H1 (cell line): ENCODE measurements at regions not wholly inside any gene's neighbourhood (a gene's known extent, or its start where the extent isn't known, plus 50 kb on each side); places are given as distances from the start of the nearest gene placed in this dataset.

ENCODE experiments used
- CTCF ChIA-PET: fragments of 300-600 bp; sonication (Branson Sonifier 250); formaldehyde crosslinking; loops from one replicate; lab custom pipeline; 2021; ENCODE audit not compliant: partially characterized antibody; lab: Charles Lee
- POLR2A ChIA-PET: fragments of 300-600 bp; sonication (Branson Sonifier 250); formaldehyde crosslinking; loops from one replicate; lab custom pipeline; 2021; ENCODE audit warnings: inconsistent platforms; ENCODE audit not compliant: partially characterized antibody; lab: Charles Lee
- DNase-seq, 2 experiments: peaks; one replicate each; pipeline versions ENCODE4 v3.0.0 to v3.0.0-alpha.2; 2010 to 2022; ENCODE audit warnings: low spot score in 2 of 2, low read depth in 1 of 2, mixed read lengths in 1 of 2
- FAIRE-seq: peaks from 2 replicates; lab custom pipeline; 2011; peaks lifted over from hg19 to GRCh38; lab: Jason Lieb, UNC
- H2AFZ ChIP-seq: 2 replicates; pipeline ENCODE4 v1.8.1; 2012; ENCODE audit warnings: low read length, inconsistent platforms
- H2AK5ac ChIP-seq: 2 replicates; pipeline ENCODE4 v1.6.1; 2013; ENCODE audit warnings: low read depth, low read length
- H2BK120ac ChIP-seq: replicated peaks from 2 replicates; pipeline ENCODE3; 2013; ENCODE audit warnings: low read depth, low read length, inconsistent platforms
- H2BK12ac ChIP-seq: 2 replicates; pipeline ENCODE4 v1.6.1; 2013; ENCODE audit warnings: low read depth, low read length
- H2BK15ac ChIP-seq: 2 replicates; pipeline ENCODE4 v1.6.1; 2013; ENCODE audit warnings: low read length
- H2BK20ac ChIP-seq: 2 replicates; pipeline ENCODE4 v1.6.1; 2013; ENCODE audit warnings: low read length
- H2BK5ac ChIP-seq: 2 replicates; pipeline ENCODE4 v1.6.1; 2013; ENCODE audit warnings: low read depth, low read length
- H3K14ac ChIP-seq: 2 replicates; pipeline ENCODE4 v1.6.1; 2013; ENCODE audit warnings: inconsistent platforms; ENCODE audit not compliant: insufficient read length
- H3K18ac ChIP-seq: 2 replicates; pipeline ENCODE4 v1.6.1; 2013; ENCODE audit warnings: low read length; ENCODE audit errors: extremely low read depth
- H3K23ac ChIP-seq: 2 replicates; pipeline ENCODE4 v1.6.1; 2013; ENCODE audit warnings: inconsistent platforms; ENCODE audit not compliant: insufficient read length
- H3K23me2 ChIP-seq: 2 replicates; pipeline ENCODE4 v1.6.1; 2013; ENCODE audit warnings: low read depth, low read length
- H3K27ac ChIP-seq: 2 replicates; pipeline ENCODE4 v1.6.1; 2011; ENCODE audit warnings: low read depth, low read length, inconsistent platforms
- H3K27me3 ChIP-seq, 4 experiments: replicated peaks in 1 of 4; 1 replicate in 1 of 4; 2 replicates in 3 of 4; pipeline versions ENCODE4 v1.6.1 to v1.8.1; 2011 to 2013; ENCODE audit warnings: low read length in 3 of 4, mild to moderate bottlenecking in 3 of 4, inconsistent platforms in 2 of 4, mixed read lengths in 2 of 4, moderate library complexity in 1 of 4; ENCODE audit not compliant: control insufficient read depth in 3 of 4, insufficient read depth in 3 of 4; ENCODE audit errors: extremely low read depth in 1 of 4
- H3K36me3 ChIP-seq, 4 experiments: 2 replicates each; pipeline versions ENCODE4 v1.6.1 to v1.8.1; 2011 to 2013; ENCODE audit warnings: mild to moderate bottlenecking in 4 of 4, low read length in 3 of 4, moderate library complexity in 2 of 4, control low read depth in 1 of 4, inconsistent platforms in 1 of 4; ENCODE audit not compliant: insufficient read depth in 4 of 4, control insufficient read depth in 2 of 4
- H3K4ac ChIP-seq: replicated peaks from 2 replicates; pipeline ENCODE3; 2013; ENCODE audit warnings: low read length, low read depth, mixed read lengths, inconsistent platforms; ENCODE audit not compliant: insufficient read length
- H3K4me1 ChIP-seq, 4 experiments: replicated peaks in 1 of 4; 1 replicate in 1 of 4; 2 replicates in 3 of 4; pipeline versions ENCODE4 v1.6.1 to v1.8.1; 2011 to 2013; ENCODE audit warnings: low read length in 3 of 4, inconsistent platforms in 2 of 4, mixed read lengths in 1 of 4; ENCODE audit not compliant: insufficient read depth in 4 of 4, control insufficient read depth in 3 of 4
- H3K4me2 ChIP-seq, 2 experiments: 2 replicates each; pipeline versions ENCODE4 v1.6.1 to v1.8.1; 2011 to 2013; ENCODE audit warnings: low read depth in 2 of 2, low read length in 2 of 2, control low read depth in 1 of 2, inconsistent platforms in 1 of 2, mild to moderate bottlenecking in 1 of 2; ENCODE audit not compliant: insufficient read depth in 1 of 2
- H3K4me3 ChIP-seq, 4 experiments: fragments of 200-600, 300-600 bp in 1 of 4; sonication (generic), shearing (Covaris generic), sonication (Bioruptor Twin) in 1 of 4; 2 replicates each; pipeline versions ENCODE4 v1.5.1 to v1.8.1; 2011 to 2016; ENCODE audit warnings: low read length in 4 of 4, low read depth in 3 of 4, control low read depth in 2 of 4, inconsistent platforms in 2 of 4, mild to moderate bottlenecking in 2 of 4, mixed read lengths in 1 of 4, moderate library complexity in 1 of 4; ENCODE audit not compliant: insufficient read depth in 2 of 4; ENCODE audit errors: extremely low read depth in 1 of 4
- H3K56ac ChIP-seq: replicated peaks from 2 replicates; pipeline ENCODE3; 2013; ENCODE audit warnings: low read depth, mild to moderate bottlenecking, mixed read lengths, low read length, inconsistent platforms; ENCODE audit not compliant: insufficient read length
- H3K79me1 ChIP-seq: 2 replicates; pipeline ENCODE4 v1.6.1; 2013; ENCODE audit warnings: low read depth, low read length, control low read depth
- H3K79me2 ChIP-seq, 2 experiments: 2 replicates each; pipeline versions ENCODE4 v1.6.1 to v1.8.1; 2012 to 2013; ENCODE audit warnings: low read length in 2 of 2, mild to moderate bottlenecking in 2 of 2, inconsistent platforms in 1 of 2; ENCODE audit not compliant: insufficient read depth in 2 of 2, control insufficient read depth in 1 of 2
- H3K9ac ChIP-seq, 4 experiments: replicated peaks in 1 of 4; 1 replicate in 1 of 4; 2 replicates in 3 of 4; pipeline versions ENCODE4 v1.6.1 to v1.8.1; 2011 to 2013; ENCODE audit warnings: low read depth in 3 of 4, low read length in 3 of 4, control low read depth in 2 of 4, mild to moderate bottlenecking in 2 of 4, moderate library complexity in 2 of 4, inconsistent platforms in 1 of 4; ENCODE audit errors: extremely low read depth in 1 of 4
- H3K9me3 ChIP-seq, 2 experiments: 2 replicates each; pipeline versions ENCODE4 v1.6.1 to v1.8.1; 2012 to 2013; ENCODE audit warnings: mild to moderate bottlenecking in 2 of 2, moderate library complexity in 2 of 2, control low read depth in 1 of 2, inconsistent platforms in 1 of 2, low read depth in 1 of 2, low read length in 1 of 2, mixed read lengths in 1 of 2; ENCODE audit not compliant: insufficient read depth in 2 of 2
- H4K20me1 ChIP-seq, 2 experiments: replicated peaks in 1 of 2; 2 replicates each; pipeline versions ENCODE3 to v1.8.1; 2011 to 2013; ENCODE audit warnings: inconsistent platforms in 2 of 2, low read length in 2 of 2, mild to moderate bottlenecking in 1 of 2; ENCODE audit not compliant: insufficient read depth in 2 of 2, control insufficient read depth in 1 of 2
- H4K5ac ChIP-seq: 2 replicates; pipeline ENCODE4 v1.6.1; 2013; ENCODE audit warnings: low read length, low read depth, mixed read lengths, inconsistent platforms; ENCODE audit not compliant: insufficient read length
- H4K8ac ChIP-seq: 2 replicates; pipeline ENCODE4 v1.8.0; 2013; ENCODE audit warnings: mild to moderate bottlenecking, moderate library complexity, low read length, inconsistent platforms; ENCODE audit not compliant: insufficient read depth; ENCODE audit errors: extremely low read depth
- H4K91ac ChIP-seq: replicated peaks from 2 replicates; pipeline ENCODE3; 2013; ENCODE audit warnings: low read length, mixed read lengths, inconsistent platforms; ENCODE audit not compliant: insufficient read length
- ATF2 ChIP-seq: IDR thresholded peaks from 2 replicates; pipeline ENCODE4 v1.6.1; 2012; ENCODE audit warnings: low read length, inconsistent platforms
- BRCA1 ChIP-seq: IDR thresholded peaks from 2 replicates; pipeline ENCODE4 v1.6.1; 2012; ENCODE audit warnings: low read depth, low read length, improper control_type of control experiment
- CHD1 ChIP-seq: IDR thresholded peaks from 2 replicates; pipeline ENCODE4 v1.6.1; 2012; ENCODE audit warnings: low read depth, low read length, improper control_type of control experiment
- CHD2 ChIP-seq: IDR thresholded peaks from 2 replicates; pipeline ENCODE4 v1.6.1; 2012; ENCODE audit warnings: low read length, improper control_type of control experiment
- KDM5A ChIP-seq: fragments of 200-600 bp; IDR thresholded peaks from 2 replicates; pipeline ENCODE4 v1.7.1; 2012; ENCODE audit warnings: mild to moderate bottlenecking, low read length, inconsistent platforms, mixed read lengths
- PHF8 ChIP-seq: fragments of 200-600 bp; sonication (generic); conservative IDR thresholded peaks from 2 replicates; pipeline ENCODE4 v1.7.1; 2012; ENCODE audit warnings: low read depth, mild to moderate bottlenecking, inconsistent platforms, low read length, moderate library complexity
- RNF2 ChIP-seq: fragments of 200-900, 300-1000 bp; sonication (generic); IDR thresholded peaks from 2 replicates; pipeline ENCODE4 v1.7.1; 2016; ENCODE audit warnings: borderline replicate concordance, low read depth, mild to moderate bottlenecking, antibody characterized with exemption, low read length; ENCODE audit not compliant: poor library complexity, severe bottlenecking; ENCODE audit errors: missing control alignments
- RXRA ChIP-seq: IDR thresholded peaks from 2 replicates; pipeline ENCODE4 v1.6.1; 2011; ENCODE audit warnings: low read depth, mild to moderate bottlenecking, low read length, moderate library complexity; ENCODE audit not compliant: insufficient read depth
- SIX5 ChIP-seq: IDR thresholded peaks from 2 replicates; pipeline ENCODE4 v1.6.1; 2011; ENCODE audit warnings: mild to moderate bottlenecking, low read depth, low read length
- SP2 ChIP-seq: IDR thresholded peaks from 2 replicates; pipeline ENCODE4 v1.6.1; 2012; ENCODE audit warnings: mild to moderate bottlenecking, low read length, inconsistent platforms
- SP4 ChIP-seq: IDR thresholded peaks from 2 replicates; pipeline ENCODE4 v1.6.1; 2012; ENCODE audit warnings: low read length, inconsistent platforms
- SUZ12 ChIP-seq: fragments of 200-600 bp; sonication (generic); IDR thresholded peaks from 2 replicates; pipeline ENCODE4 v1.6.1; 2012; ENCODE audit warnings: mild to moderate bottlenecking, inconsistent platforms, low read length, moderate library complexity, mixed read lengths
- TAF1 ChIP-seq: IDR thresholded peaks from 2 replicates; pipeline ENCODE4 v1.6.1; 2011; ENCODE audit warnings: mild to moderate bottlenecking, low read depth, low read length
- TEAD4 ChIP-seq: IDR thresholded peaks from 2 replicates; pipeline ENCODE4 v1.6.1; 2012; ENCODE audit warnings: low read depth, low read length, inconsistent platforms, mixed read lengths
- WGBS, 2 experiments: shearing (Covaris generic) in 1 of 2; methylation state at CpG; one replicate each; pipeline versions ENCODE4 v1.1.6 to v1.1.7; 2013 to 2015; ENCODE audit warnings: low lambda C conversion rate in 2 of 2, mixed read lengths in 2 of 2, inconsistent platforms in 1 of 2, low coverage in 1 of 2, missing lambda C conversion rate in 1 of 2; ENCODE audit not compliant: insufficient replicate concordance in 2 of 2, insufficient coverage in 1 of 2, insufficient read length in 1 of 2; ENCODE audit errors: extremely low coverage in 1 of 2, missing lambda C conversion rate in 1 of 2; 5-methylcytosine and 5-hydroxymethylcytosine counted together

DNA sequence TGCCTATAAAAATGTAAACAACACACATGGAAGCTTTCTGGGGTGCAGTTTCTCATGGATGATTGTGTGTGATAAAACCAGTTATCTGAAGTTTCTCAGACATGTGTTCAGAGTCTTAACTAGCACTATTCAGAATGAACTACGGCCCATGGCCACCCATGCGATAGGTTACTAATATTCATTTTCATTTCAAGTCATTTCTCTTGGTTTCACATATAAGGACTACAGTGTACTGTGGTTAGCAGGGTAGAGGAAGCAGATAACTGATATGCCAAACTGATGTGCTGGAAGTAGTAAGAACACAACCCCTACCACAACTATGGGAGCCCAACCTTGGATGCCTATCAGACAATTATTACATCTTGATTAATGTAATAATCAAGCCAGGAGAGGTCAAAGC, 372.1 kb downstream of the DTWD2 start:
- 71% methylated on average over 2 of the region's 2 CpGs; no CpG with 5 or more reads in 1 of the 2 experiments for WGBS, 2 experiments
- TF ChIP-seq SP4 (no peak), RNF2 (no peak), BRCA1 (no peak), CHD1 (no peak), TEAD4 (no peak), RXRA (no peak), SP2 (no peak), ATF2 (no peak), TAF1 (no peak), CHD2 (no peak), PHF8 (no peak), KDM5A (no peak), SIX5 (no peak), SUZ12 (no peak)

More for the DNA sequence above, 372.1 kb downstream of the DTWD2 start:
- Histone ChIP-seq H3K4me2 (no peak overlapping the region), H3K36me3 (no peaks in the 10 kb centered on the region), H3K56ac (no peak overlapping the region), H3K14ac (no peak overlapping the region), H3K9me3 (no peaks in the 10 kb centered on the region), H2BK15ac (no peak overlapping the region), H3K4me3 (no peak overlapping the region), H3K18ac (no peak overlapping the region), H2BK12ac (no peak overlapping the region), H4K20me1 (no peaks in the 10 kb centered on the region), H2BK5ac (no peak overlapping the region), H3K27ac (no peak overlapping the region), H3K79me1 (no peaks in the 10 kb centered on the region), H3K27me3 (no peaks in the 10 kb centered on the region), H3K23me2 (no peaks in the 10 kb centered on the region), H3K4ac (no peak overlapping the region), H2BK120ac (no peak overlapping the region), H3K9ac (no peak overlapping the region), H2AFZ (no peak overlapping the region), H4K8ac (no peak overlapping the region), H3K23ac (no peak overlapping the region), H3K79me2 (no peaks in the 10 kb centered on the region), H2BK20ac (no peak overlapping the region), H4K91ac (no peak overlapping the region), H2AK5ac (no peak overlapping the region), H3K4me1 (no peaks in the 10 kb centered on the region), H4K5ac (no peak overlapping the region)
- ChIA-PET POLR2A (no interaction called here), CTCF (interaction anchor here (0.9 kb wide), 1 partner anchor 176 kb away, joined by 3 read pairs; no protein-coding TSS in a partner anchor)
- no peak for FAIRE-seq
- no peak for DNase-seq
